ENCODE measurements at regions not wholly inside any gene's neighbourhood (a gene's known extent, or its start where the extent isn't known, plus 50 kb on each side); places are given as distances from the start of the nearest gene placed in this dataset.
"Not testable (repeated sequence)": the region's sequence is repeated elsewhere in the genome, so short reads cannot be mapped to it uniquely, and the experiment has no call there.

GRCh38 chr12:131411827-131412226 lies 299.1 kb upstream of the SFSWAP start:
- not testable (repeated sequence) for H3K27ac Mint-ChIP-seq; H3K27me3 Mint-ChIP-seq; H3K9me3 Mint-ChIP-seq; H3K4me3 Mint-ChIP-seq; H3K36me3 Mint-ChIP-seq (ENCODE audit: low read depth); H3K4me1 Mint-ChIP-seq (ENCODE audit: low read depth)

- no peaks in the 10 kb centered on the region for H3K36me3 Mint-ChIP-seq (ENCODE audit: low read depth)
These were observed 297.9 kb upstream of the SFSWAP start for GRCh38 chr12:131413006-131413405.

GRCh38 chr12:131413471-131413870 lies 297.4 kb upstream of the SFSWAP start:
- Mint-ChIP-seq H3K4me1 (ENCODE audit: low read depth) (no peaks in the 10 kb centered on the region), H3K4me3 (no peak overlapping the region), H3K9me3 (no peaks in the 10 kb centered on the region), H3K27me3 (peaks cover 3% of the 10 kb centered on the region), H3K27ac (no peak overlapping the region), H3K36me3 (ENCODE audit: low read depth) (no peaks in the 10 kb centered on the region)

More at GRCh38 chr12:131413006-131413405, 297.9 kb upstream of the SFSWAP start:
- Mint-ChIP-seq H3K4me3 (no peak overlapping the region), H3K27ac (no peak overlapping the region), H3K9me3 (no peaks in the 10 kb centered on the region), H3K4me1 (ENCODE audit: low read depth) (no peaks in the 10 kb centered on the region), H3K27me3 (peaks cover 3% of the 10 kb centered on the region)

- not testable (repeated sequence) for H3K9me3 Mint-ChIP-seq; H3K27me3 Mint-ChIP-seq; H3K36me3 Mint-ChIP-seq (ENCODE audit: low read depth); H3K4me3 Mint-ChIP-seq; H3K27ac Mint-ChIP-seq; H3K4me1 Mint-ChIP-seq (ENCODE audit: low read depth)
These were observed 296.6 kb upstream of the SFSWAP start for GRCh38 chr12:131414155-131414922.

GRCh38 chr12:131415781-131416180 lies 295.1 kb upstream of the SFSWAP start:
- no peaks in the 10 kb centered on the region for H3K36me3 Mint-ChIP-seq (ENCODE audit: low read depth)
- no peak overlapping the region for H3K27ac Mint-ChIP-seq
- no peaks in the 10 kb centered on the region for H3K27me3 Mint-ChIP-seq
- H3K4me3 Mint-ChIP-seq: no peak overlapping the region
- H3K4me1 Mint-ChIP-seq (ENCODE audit: low read depth): no peaks in the 10 kb centered on the region
- no peaks in the 10 kb centered on the region for H3K9me3 Mint-ChIP-seq

GRCh38 chr12:131418121-131418520 lies 292.8 kb upstream of the SFSWAP start:
- Mint-ChIP-seq H3K4me3 (no peak overlapping the region), H3K36me3 (ENCODE audit: low read depth) (no peaks in the 10 kb centered on the region), H3K9me3 (peaks cover 4% of the 10 kb centered on the region), H3K27me3 (peaks cover 11% of the 10 kb centered on the region), H3K27ac (no peak overlapping the region), H3K4me1 (ENCODE audit: low read depth) (no peaks in the 10 kb centered on the region)

GRCh38 chr12:131418884-131419283 lies 292.0 kb upstream of the SFSWAP start:
- Mint-ChIP-seq H3K4me3 (no peak overlapping the region), H3K4me1 (ENCODE audit: low read depth) (no peaks in the 10 kb centered on the region), H3K27me3 (peaks cover 11% of the 10 kb centered on the region), H3K36me3 (ENCODE audit: low read depth) (no peaks in the 10 kb centered on the region), H3K27ac (no peak overlapping the region), H3K9me3 (peaks cover 4% of the 10 kb centered on the region)

- Mint-ChIP-seq H3K27me3 (peaks cover 15% of the 10 kb centered on the region), H3K9me3 (peaks cover 19% of the 10 kb centered on the region), H3K4me1 (ENCODE audit: low read depth) (no peaks in the 10 kb centered on the region)
These were observed 289.9 kb upstream of the SFSWAP start for GRCh38 chr12:131420867-131421447.

GRCh38 chr12:131421509-131422186 lies 289.2 kb upstream of the SFSWAP start:
- peaks cover 19% of the 10 kb centered on the region for H3K9me3 Mint-ChIP-seq
- H3K27me3 Mint-ChIP-seq: peaks cover 15% of the 10 kb centered on the region
- no peaks in the 10 kb centered on the region for H3K4me1 Mint-ChIP-seq (ENCODE audit: low read depth)
- no peak overlapping the region for H3K4me3 Mint-ChIP-seq
- H3K36me3 Mint-ChIP-seq (ENCODE audit: low read depth): no peaks in the 10 kb centered on the region
- H3K27ac Mint-ChIP-seq: no peak overlapping the region

More at GRCh38 chr12:131420867-131421447, 289.9 kb upstream of the SFSWAP start:
- Mint-ChIP-seq H3K4me3 (no peak overlapping the region), H3K36me3 (ENCODE audit: low read depth) (no peaks in the 10 kb centered on the region), H3K27ac (no peak overlapping the region)

- no peaks in the 10 kb centered on the region for H3K36me3 Mint-ChIP-seq (ENCODE audit: low read depth)
These were observed 288.7 kb upstream of the SFSWAP start for GRCh38 chr12:131422187-131422520.

GRCh38 chr12:131422744-131423143 lies 288.1 kb upstream of the SFSWAP start:
- no peaks in the 10 kb centered on the region for H3K36me3 Mint-ChIP-seq (ENCODE audit: low read depth)
- peaks cover 19% of the 10 kb centered on the region for H3K9me3 Mint-ChIP-seq
- peaks cover 15% of the 10 kb centered on the region for H3K27me3 Mint-ChIP-seq
- no peak overlapping the region for H3K4me3 Mint-ChIP-seq
- no peaks in the 10 kb centered on the region for H3K4me1 Mint-ChIP-seq (ENCODE audit: low read depth)
- no peak overlapping the region for H3K27ac Mint-ChIP-seq

More at GRCh38 chr12:131422187-131422520, 288.7 kb upstream of the SFSWAP start:
- Mint-ChIP-seq H3K27me3 (peaks cover 15% of the 10 kb centered on the region), H3K4me3 (no peak overlapping the region), H3K9me3 (peaks cover 19% of the 10 kb centered on the region), H3K4me1 (ENCODE audit: low read depth) (no peaks in the 10 kb centered on the region), H3K27ac (no peak overlapping the region)

GRCh38 chr12:131424270-131424669 lies 286.6 kb upstream of the SFSWAP start:
- peaks cover 15% of the 10 kb centered on the region for H3K27me3 Mint-ChIP-seq
- H3K9me3 Mint-ChIP-seq: peaks cover 19% of the 10 kb centered on the region

GRCh38 chr12:131425112-131426075 lies 285.5 kb upstream of the SFSWAP start:
- Mint-ChIP-seq H3K36me3 (ENCODE audit: low read depth) (no peaks in the 10 kb centered on the region), H3K4me1 (ENCODE audit: low read depth) (no peaks in the 10 kb centered on the region), H3K27me3 (peaks cover 20% of the 10 kb centered on the region), H3K27ac (no peak overlapping the region), H3K9me3 (peaks cover 19% of the 10 kb centered on the region), H3K4me3 (no peak overlapping the region)

More at GRCh38 chr12:131424270-131424669, 286.6 kb upstream of the SFSWAP start:
- no peaks in the 10 kb centered on the region for H3K4me1 Mint-ChIP-seq (ENCODE audit: low read depth)
- no peak overlapping the region for H3K4me3 Mint-ChIP-seq
- H3K36me3 Mint-ChIP-seq (ENCODE audit: low read depth): no peaks in the 10 kb centered on the region
- H3K27ac Mint-ChIP-seq: no peak overlapping the region

GRCh38 chr12:131428091-131428685 lies 282.7 kb upstream of the SFSWAP start:
- no peaks in the 10 kb centered on the region for H3K4me1 Mint-ChIP-seq (ENCODE audit: low read depth)
- H3K27me3 Mint-ChIP-seq: peaks cover 17% of the 10 kb centered on the region
- H3K36me3 Mint-ChIP-seq (ENCODE audit: low read depth): no peaks in the 10 kb centered on the region
- no peak overlapping the region for H3K4me3 Mint-ChIP-seq
- no peak overlapping the region for H3K27ac Mint-ChIP-seq
- peaks cover 15% of the 10 kb centered on the region for H3K9me3 Mint-ChIP-seq
